H1 (cell line): ENCODE measurements at regions not wholly inside any gene's neighbourhood (a gene's known extent, or its start where the extent isn't known, plus 50 kb on each side); places are given as distances from the start of the nearest gene placed in this dataset.
"Not testable (repeated sequence)": the region's sequence is repeated elsewhere in the genome, so short reads cannot be mapped to it uniquely, and the experiment has no call there.

Experiments
- CTCF ChIA-PET: fragments of 300-600 bp; sonication (Branson Sonifier 250); formaldehyde crosslinking; loops from one replicate; lab custom pipeline; 2021; ENCODE audit not compliant: partially characterized antibody; lab: Charles Lee
- POLR2A ChIA-PET: fragments of 300-600 bp; sonication (Branson Sonifier 250); formaldehyde crosslinking; loops from one replicate; lab custom pipeline; 2021; ENCODE audit warnings: inconsistent platforms; ENCODE audit not compliant: partially characterized antibody; lab: Charles Lee
- DNase-seq, 2 experiments: peaks; one replicate each; pipeline versions ENCODE4 v3.0.0 to v3.0.0-alpha.2; 2010 to 2022; ENCODE audit warnings: low spot score in 2 of 2, low read depth in 1 of 2, mixed read lengths in 1 of 2
- FAIRE-seq: peaks from 2 replicates; lab custom pipeline; 2011; peaks lifted over from hg19 to GRCh38; lab: Jason Lieb, UNC
- H2AFZ ChIP-seq: 2 replicates; pipeline ENCODE4 v1.8.1; 2012; ENCODE audit warnings: low read length, inconsistent platforms
- H2AK5ac ChIP-seq: 2 replicates; pipeline ENCODE4 v1.6.1; 2013; ENCODE audit warnings: low read depth, low read length
- H2BK120ac ChIP-seq: replicated peaks from 2 replicates; pipeline ENCODE3; 2013; ENCODE audit warnings: low read depth, low read length, inconsistent platforms
- H2BK12ac ChIP-seq: 2 replicates; pipeline ENCODE4 v1.6.1; 2013; ENCODE audit warnings: low read depth, low read length
- H2BK15ac ChIP-seq: 2 replicates; pipeline ENCODE4 v1.6.1; 2013; ENCODE audit warnings: low read length
- H2BK20ac ChIP-seq: 2 replicates; pipeline ENCODE4 v1.6.1; 2013; ENCODE audit warnings: low read length
- H2BK5ac ChIP-seq: 2 replicates; pipeline ENCODE4 v1.6.1; 2013; ENCODE audit warnings: low read depth, low read length
- H3K14ac ChIP-seq: 2 replicates; pipeline ENCODE4 v1.6.1; 2013; ENCODE audit warnings: inconsistent platforms; ENCODE audit not compliant: insufficient read length
- H3K18ac ChIP-seq: 2 replicates; pipeline ENCODE4 v1.6.1; 2013; ENCODE audit warnings: low read length; ENCODE audit errors: extremely low read depth
- H3K23ac ChIP-seq: 2 replicates; pipeline ENCODE4 v1.6.1; 2013; ENCODE audit warnings: inconsistent platforms; ENCODE audit not compliant: insufficient read length
- H3K23me2 ChIP-seq: 2 replicates; pipeline ENCODE4 v1.6.1; 2013; ENCODE audit warnings: low read depth, low read length
- H3K27ac ChIP-seq: 2 replicates; pipeline ENCODE4 v1.6.1; 2011; ENCODE audit warnings: low read depth, low read length, inconsistent platforms
- H3K27me3 ChIP-seq, 4 experiments: replicated peaks in 1 of 4; 1 replicate in 1 of 4; 2 replicates in 3 of 4; pipeline versions ENCODE4 v1.6.1 to v1.8.1; 2011 to 2013; ENCODE audit warnings: low read length in 3 of 4, mild to moderate bottlenecking in 3 of 4, inconsistent platforms in 2 of 4, mixed read lengths in 2 of 4, moderate library complexity in 1 of 4; ENCODE audit not compliant: control insufficient read depth in 3 of 4, insufficient read depth in 3 of 4; ENCODE audit errors: extremely low read depth in 1 of 4
- H3K36me3 ChIP-seq, 4 experiments: 2 replicates each; pipeline versions ENCODE4 v1.6.1 to v1.8.1; 2011 to 2013; ENCODE audit warnings: mild to moderate bottlenecking in 4 of 4, low read length in 3 of 4, moderate library complexity in 2 of 4, control low read depth in 1 of 4, inconsistent platforms in 1 of 4; ENCODE audit not compliant: insufficient read depth in 4 of 4, control insufficient read depth in 2 of 4
- H3K4ac ChIP-seq: replicated peaks from 2 replicates; pipeline ENCODE3; 2013; ENCODE audit warnings: low read length, low read depth, mixed read lengths, inconsistent platforms; ENCODE audit not compliant: insufficient read length
- H3K4me1 ChIP-seq, 4 experiments: replicated peaks in 1 of 4; 1 replicate in 1 of 4; 2 replicates in 3 of 4; pipeline versions ENCODE4 v1.6.1 to v1.8.1; 2011 to 2013; ENCODE audit warnings: low read length in 3 of 4, inconsistent platforms in 2 of 4, mixed read lengths in 1 of 4; ENCODE audit not compliant: insufficient read depth in 4 of 4, control insufficient read depth in 3 of 4
- H3K4me2 ChIP-seq, 2 experiments: 2 replicates each; pipeline versions ENCODE4 v1.6.1 to v1.8.1; 2011 to 2013; ENCODE audit warnings: low read depth in 2 of 2, low read length in 2 of 2, control low read depth in 1 of 2, inconsistent platforms in 1 of 2, mild to moderate bottlenecking in 1 of 2; ENCODE audit not compliant: insufficient read depth in 1 of 2
- H3K4me3 ChIP-seq, 4 experiments: fragments of 200-600, 300-600 bp in 1 of 4; sonication (generic), shearing (Covaris generic), sonication (Bioruptor Twin) in 1 of 4; 2 replicates each; pipeline versions ENCODE4 v1.5.1 to v1.8.1; 2011 to 2016; ENCODE audit warnings: low read length in 4 of 4, low read depth in 3 of 4, control low read depth in 2 of 4, inconsistent platforms in 2 of 4, mild to moderate bottlenecking in 2 of 4, mixed read lengths in 1 of 4, moderate library complexity in 1 of 4; ENCODE audit not compliant: insufficient read depth in 2 of 4; ENCODE audit errors: extremely low read depth in 1 of 4
- H3K56ac ChIP-seq: replicated peaks from 2 replicates; pipeline ENCODE3; 2013; ENCODE audit warnings: low read depth, mild to moderate bottlenecking, mixed read lengths, low read length, inconsistent platforms; ENCODE audit not compliant: insufficient read length
- H3K79me1 ChIP-seq: 2 replicates; pipeline ENCODE4 v1.6.1; 2013; ENCODE audit warnings: low read depth, low read length, control low read depth
- H3K79me2 ChIP-seq, 2 experiments: 2 replicates each; pipeline versions ENCODE4 v1.6.1 to v1.8.1; 2012 to 2013; ENCODE audit warnings: low read length in 2 of 2, mild to moderate bottlenecking in 2 of 2, inconsistent platforms in 1 of 2; ENCODE audit not compliant: insufficient read depth in 2 of 2, control insufficient read depth in 1 of 2
- H3K9ac ChIP-seq, 4 experiments: replicated peaks in 1 of 4; 1 replicate in 1 of 4; 2 replicates in 3 of 4; pipeline versions ENCODE4 v1.6.1 to v1.8.1; 2011 to 2013; ENCODE audit warnings: low read depth in 3 of 4, low read length in 3 of 4, control low read depth in 2 of 4, mild to moderate bottlenecking in 2 of 4, moderate library complexity in 2 of 4, inconsistent platforms in 1 of 4; ENCODE audit errors: extremely low read depth in 1 of 4
- H3K9me3 ChIP-seq, 2 experiments: 2 replicates each; pipeline versions ENCODE4 v1.6.1 to v1.8.1; 2012 to 2013; ENCODE audit warnings: mild to moderate bottlenecking in 2 of 2, moderate library complexity in 2 of 2, control low read depth in 1 of 2, inconsistent platforms in 1 of 2, low read depth in 1 of 2, low read length in 1 of 2, mixed read lengths in 1 of 2; ENCODE audit not compliant: insufficient read depth in 2 of 2
- H4K20me1 ChIP-seq, 2 experiments: replicated peaks in 1 of 2; 2 replicates each; pipeline versions ENCODE3 to v1.8.1; 2011 to 2013; ENCODE audit warnings: inconsistent platforms in 2 of 2, low read length in 2 of 2, mild to moderate bottlenecking in 1 of 2; ENCODE audit not compliant: insufficient read depth in 2 of 2, control insufficient read depth in 1 of 2
- H4K5ac ChIP-seq: 2 replicates; pipeline ENCODE4 v1.6.1; 2013; ENCODE audit warnings: low read length, low read depth, mixed read lengths, inconsistent platforms; ENCODE audit not compliant: insufficient read length
- H4K8ac ChIP-seq: 2 replicates; pipeline ENCODE4 v1.8.0; 2013; ENCODE audit warnings: mild to moderate bottlenecking, moderate library complexity, low read length, inconsistent platforms; ENCODE audit not compliant: insufficient read depth; ENCODE audit errors: extremely low read depth
- H4K91ac ChIP-seq: replicated peaks from 2 replicates; pipeline ENCODE3; 2013; ENCODE audit warnings: low read length, mixed read lengths, inconsistent platforms; ENCODE audit not compliant: insufficient read length
- WGBS, 2 experiments: shearing (Covaris generic) in 1 of 2; methylation state at CpG; one replicate each; pipeline versions ENCODE4 v1.1.6 to v1.1.7; 2013 to 2015; ENCODE audit warnings: low lambda C conversion rate in 2 of 2, mixed read lengths in 2 of 2, inconsistent platforms in 1 of 2, low coverage in 1 of 2, missing lambda C conversion rate in 1 of 2; ENCODE audit not compliant: insufficient replicate concordance in 2 of 2, insufficient coverage in 1 of 2, insufficient read length in 1 of 2; ENCODE audit errors: extremely low coverage in 1 of 2, missing lambda C conversion rate in 1 of 2; 5-methylcytosine and 5-hydroxymethylcytosine counted together

DNA sequence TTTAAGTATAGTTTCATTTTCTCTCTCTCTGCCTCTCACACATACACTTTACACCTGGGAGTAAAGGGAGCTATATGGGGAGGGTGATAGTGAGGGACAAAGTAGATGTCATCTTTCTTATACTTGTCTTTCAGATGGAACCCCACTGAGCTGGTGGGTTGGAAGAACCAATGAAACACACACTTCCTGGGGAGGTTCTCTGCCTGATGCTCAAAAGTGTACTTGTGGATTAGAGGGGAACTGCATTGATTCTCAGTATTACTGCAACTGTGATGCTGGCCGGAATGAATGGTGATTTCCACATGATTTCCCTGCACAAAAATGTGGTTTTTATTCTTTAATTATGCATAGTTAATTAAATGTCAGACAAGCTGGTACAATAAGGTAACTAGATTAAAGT is 256.6 kb upstream of the SPATA31A3 start:
- DNase-seq, POLR2A ChIA-PET, H3K56ac ChIP-seq, H4K20me1 ChIP-seq, H3K9ac ChIP-seq, H3K4me3 ChIP-seq, H3K23me2 ChIP-seq, H4K8ac ChIP-seq, H3K27me3 ChIP-seq, CTCF ChIA-PET, H3K4ac ChIP-seq, H2BK12ac ChIP-seq, H3K4me2 ChIP-seq, H2BK5ac ChIP-seq, H2AK5ac ChIP-seq, H2BK20ac ChIP-seq, H3K18ac ChIP-seq, H2BK15ac ChIP-seq, H2AFZ ChIP-seq, FAIRE-seq, H3K27ac ChIP-seq, H3K36me3 ChIP-seq, H3K23ac ChIP-seq, H4K5ac ChIP-seq, H3K79me2 ChIP-seq, H4K91ac ChIP-seq, H2BK120ac ChIP-seq, H3K79me1 ChIP-seq, H3K14ac ChIP-seq, H3K9me3 ChIP-seq, H3K4me1 ChIP-seq: not testable (repeated sequence)
- WGBS, 2 experiments = no CpG with 5 or more reads among the region's 1 CpG

GRCh38 chr9:67212073-67212472 is 219.7 kb upstream of the SPATA31A3 start:
- H3K9me3 ChIP-seq, CTCF ChIA-PET, H2BK12ac ChIP-seq: not testable (repeated sequence)

More at GRCh38 chr9:67212073-67212472, 219.7 kb upstream of the SPATA31A3 start:
- H3K4ac ChIP-seq, H3K27me3 ChIP-seq, POLR2A ChIA-PET, H2BK5ac ChIP-seq, H3K4me3 ChIP-seq, DNase-seq, H3K23me2 ChIP-seq, H4K5ac ChIP-seq, H2BK15ac ChIP-seq, H3K36me3 ChIP-seq, H3K79me2 ChIP-seq, H4K8ac ChIP-seq, H3K56ac ChIP-seq, H3K14ac ChIP-seq, H4K20me1 ChIP-seq, H2AK5ac ChIP-seq, H2BK20ac ChIP-seq, H3K18ac ChIP-seq, FAIRE-seq, H2BK120ac ChIP-seq, H4K91ac ChIP-seq, H3K23ac ChIP-seq, H3K4me2 ChIP-seq, H3K79me1 ChIP-seq, H3K27ac ChIP-seq, H3K4me1 ChIP-seq, H3K9ac ChIP-seq, H2AFZ ChIP-seq: not testable (repeated sequence)
- 84% methylated on average over 9 of the region's 16 CpGs; no CpG with 5 or more reads in 1 of the 2 experiments for WGBS, 2 experiments
